ENCODE measurements at regions not wholly inside any gene's neighbourhood (a gene's known extent, or its start where the extent isn't known, plus 50 kb on each side); places are given as distances from the start of the nearest gene placed in this dataset.
"Not testable (repeated sequence)": the region's sequence is repeated elsewhere in the genome, so short reads cannot be mapped to it uniquely, and the experiment has no call there.

GRCh38 chr18:60911504-60911903 lies 421.7 kb upstream of the CDH20 start (continued):
- TF ChIP-seq ELF2 (CRISPR knock-in tag; IDR thresholded peaks at IDR 0.05) (no peak), ZNF696 (CRISPR knock-in tag; conservative IDR thresholded peaks at IDR 0.05) (no peak), ZEB2 (IDR thresholded peaks at IDR 0.05) (no peak), TAF1 (IDR thresholded peaks at IDR 0.05; ENCODE audit: control insufficient read depth, extremely low read depth, insufficient read depth, low read length, severe bottlenecking) (no peak), ETS1 (conservative IDR thresholded peaks at IDR 0.05; ENCODE audit: control insufficient read depth, low read depth, low read length) (no peak), ZNF778 (CRISPR knock-in tag; IDR thresholded peaks at IDR 0.05) (no peak)

- BruUV-seq (replicated peaks): no TSS peak
- Histone ChIP-seq H3K27me3 (ENCODE audit: control insufficient read depth in 2 of 2, insufficient read depth in 2 of 2, low read length in 2 of 2) (no peaks in the 10 kb centered on the region), H4K20me1 (replicated peaks; ENCODE audit: control insufficient read depth, insufficient read depth, low read length) (no peaks in the 10 kb centered on the region), H3K9me3 (replicated peaks; ENCODE audit: control insufficient read depth, insufficient read depth, low read depth, low read length) (no peaks in the 10 kb centered on the region), H3K9ac (ENCODE audit: insufficient read depth in 1 of 2, low read depth in 2 of 2, low read length in 2 of 2) (no peak overlapping the region), H3K4me3 (no peak overlapping the region), H3K36me3 (ENCODE audit: control insufficient read depth, insufficient read depth, low read length) (no peaks in the 10 kb centered on the region), H2AFZ (ENCODE audit: low read depth, low read length) (no peak overlapping the region), H3K27ac (ENCODE audit: extremely low read depth, low read depth, low read length) (no peak overlapping the region), H3K4me1 (replicated peaks in 1 of 2; ENCODE audit: control insufficient read depth in 2 of 2, insufficient read depth in 2 of 2, low read length in 2 of 2) (no peaks in the 10 kb centered on the region), H3K79me2 (ENCODE audit: control insufficient read depth, insufficient read depth, low read length) (no peaks in the 10 kb centered on the region), H3K9me1 (ENCODE audit: control insufficient read depth, insufficient read depth, low read length) (no peaks in the 10 kb centered on the region), H3K4me2 (ENCODE audit: insufficient read depth, low read length) (no peak overlapping the region)
- intact Hi-C loops (cut with micrococcal nuclease): no loop called here
- WGBS (ENCODE audit: insufficient coverage, low coverage, missing lambda C conversion rate): 0% methylated on average over 2 of the region's 2 CpGs
- in situ Hi-C loops (cut with MboI): no loop called here
- ChIA-PET CTCF (ENCODE audit: low intra/inter-chr PET ratio) (interaction anchor here (0.6 kb wide), 1 partner anchor 1373 kb away, joined by 5 read pairs; no protein-coding TSS in a partner anchor), POLR2A (no interaction called here)
- FAIRE-seq (no peak), DNase-seq (ENCODE audit: extremely low read depth in 1 of 4, low spot score in 3 of 4) (no peak), ATAC-seq (no peak)
- no peak for TF ChIP-seq NUFIP1 (IDR thresholded peaks at IDR 0.05; ENCODE audit: partially characterized antibody)
- no peak for TF ChIP-seq CSDE1 (IDR thresholded peaks at IDR 0.05)
- TF ChIP-seq ZNF165 (CRISPR knock-in tag; IDR thresholded peaks at IDR 0.05; ENCODE audit: borderline replicate concordance): no peak
- TF ChIP-seq CBX2 (IDR thresholded peaks at IDR 0.05; ENCODE audit: insufficient read depth, low read length, poor library complexity, severe bottlenecking): no peak
These were observed 418.1 kb upstream of the CDH20 start for GRCh38 chr18:60915160-60915559.

GRCh38 chr18:60918862-60919261 lies 414.4 kb upstream of the CDH20 start:
- H3K36me3 ChIP-seq (ENCODE audit: control insufficient read depth, insufficient read depth, low read length); ATAC-seq; H4K20me1 ChIP-seq (replicated peaks; ENCODE audit: control insufficient read depth, insufficient read depth, low read length); H3K4me2 ChIP-seq (ENCODE audit: insufficient read depth, low read length); H2AFZ ChIP-seq (ENCODE audit: low read depth, low read length); H3K9ac ChIP-seq (ENCODE audit: insufficient read depth in 1 of 2, low read depth in 2 of 2, low read length in 2 of 2); H3K9me3 ChIP-seq (replicated peaks; ENCODE audit: control insufficient read depth, insufficient read depth, low read depth, low read length); H3K9me1 ChIP-seq (ENCODE audit: control insufficient read depth, insufficient read depth, low read length); BruUV-seq (replicated peaks); H3K79me2 ChIP-seq (ENCODE audit: control insufficient read depth, insufficient read depth, low read length); intact Hi-C loops (cut with micrococcal nuclease); FAIRE-seq; H3K27me3 ChIP-seq (ENCODE audit: control insufficient read depth in 2 of 2, insufficient read depth in 2 of 2, low read length in 2 of 2); in situ Hi-C loops (cut with MboI); H3K27ac ChIP-seq (ENCODE audit: extremely low read depth, low read depth, low read length); H3K4me1 ChIP-seq (replicated peaks in 1 of 2; ENCODE audit: control insufficient read depth in 2 of 2, insufficient read depth in 2 of 2, low read length in 2 of 2); POLR2A ChIA-PET; CTCF ChIA-PET (ENCODE audit: low intra/inter-chr PET ratio); DNase-seq (ENCODE audit: extremely low read depth in 1 of 4, low spot score in 3 of 4); H3K4me3 ChIP-seq: not testable (repeated sequence)
- 0% methylated on average over 4 of the region's 4 CpGs for WGBS (ENCODE audit: insufficient coverage, low coverage, missing lambda C conversion rate)
